ENCODE measurements at regions not wholly inside any gene's neighbourhood (a gene's known extent, or its start where the extent isn't known, plus 50 kb on each side); places are given as distances from the start of the nearest gene placed in this dataset.

GRCh38 chr22:48491451-48491941 is 1336.2 kb downstream of the BRD1 start:
- no peak overlapping the region for H3K27ac ChIP-seq
- TF ChIP-seq CTCF (IDR thresholded peaks at IDR 0.05) = no peak

GRCh38 chr22:48490500-48491411 is 1336.9 kb downstream of the BRD1 start:
- peak overlapping the region; percentile 63 for H3K4me3 ChIP-seq
- no peak overlapping the region for H3K27ac ChIP-seq
- no peak for DNase-seq (ENCODE audit: low spot score)
- no peak for TF ChIP-seq CTCF (IDR thresholded peaks at IDR 0.05)

More at GRCh38 chr22:48491451-48491941, 1336.2 kb downstream of the BRD1 start:
- DNase-seq (ENCODE audit: low spot score) = no peak
- no peak overlapping the region for H3K4me3 ChIP-seq

GRCh38 chr22:48489551-48490499 is 1337.8 kb downstream of the BRD1 start:
- DNase-seq (ENCODE audit: low spot score) = no peak
- H3K27ac ChIP-seq = no peak overlapping the region
- no peak for TF ChIP-seq CTCF (IDR thresholded peaks at IDR 0.05)
- H3K4me3 ChIP-seq = peak overlapping the region; percentile 63

GRCh38 chr22:48488611-48489511 is 1338.8 kb downstream of the BRD1 start:
- Histone ChIP-seq H3K27ac (no peak overlapping the region), H3K4me3 (peak overlapping the region; percentile 17)
- no peak for TF ChIP-seq CTCF (IDR thresholded peaks at IDR 0.05)
- DNase-seq (ENCODE audit: low spot score) = no peak

GRCh38 chr22:48488149-48488551 is 1339.5 kb downstream of the BRD1 start:
- no peak for TF ChIP-seq CTCF (IDR thresholded peaks at IDR 0.05)
- Histone ChIP-seq H3K27ac (no peak overlapping the region), H3K4me3 (no peak overlapping the region)
- no peak for DNase-seq (ENCODE audit: low spot score)

GRCh38 chr22:48486558-48486957 is 1341.1 kb downstream of the BRD1 start:
- no peak for TF ChIP-seq CTCF (IDR thresholded peaks at IDR 0.05)
- no peak for DNase-seq (ENCODE audit: low spot score)
- no peak overlapping the region for H3K27ac ChIP-seq
- H3K4me3 ChIP-seq = no peak overlapping the region
